GM12872 (cell line): ENCODE measurements at regions not wholly inside any gene's neighbourhood (a gene's known extent, or its start where the extent isn't known, plus 50 kb on each side); places are given as distances from the start of the nearest gene placed in this dataset.

Source experiments
- TF ChIP-seq, protein P1 (sequence below): IDR thresholded peaks from 3 replicates; pipeline ENCODE4 v1.5.1; 2011; ENCODE audit warnings: low read depth, mild to moderate bottlenecking, low read length, moderate library complexity; ENCODE audit not compliant: insufficient read depth

DNA sequence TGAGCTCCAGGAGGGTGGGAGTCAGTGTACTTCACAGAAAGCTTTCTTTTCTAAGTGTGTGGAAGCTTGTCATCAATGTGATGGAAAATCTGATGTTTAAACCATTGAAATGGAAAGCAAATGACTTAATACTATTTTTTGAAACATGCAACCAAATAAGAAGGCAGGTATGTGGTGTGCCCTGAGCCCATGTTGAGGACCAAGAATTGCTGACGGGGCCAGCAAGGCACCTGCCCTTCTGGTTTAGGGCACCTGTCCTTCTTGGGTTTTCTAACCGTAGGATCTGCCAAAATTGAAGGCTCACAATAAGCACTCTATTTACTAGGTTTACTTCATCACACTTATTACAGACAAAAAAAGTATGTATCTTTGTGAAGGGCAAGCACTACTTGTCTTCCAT, 537.7 kb downstream of the SOCS6 start:
- TF ChIP-seq, protein P1, sequence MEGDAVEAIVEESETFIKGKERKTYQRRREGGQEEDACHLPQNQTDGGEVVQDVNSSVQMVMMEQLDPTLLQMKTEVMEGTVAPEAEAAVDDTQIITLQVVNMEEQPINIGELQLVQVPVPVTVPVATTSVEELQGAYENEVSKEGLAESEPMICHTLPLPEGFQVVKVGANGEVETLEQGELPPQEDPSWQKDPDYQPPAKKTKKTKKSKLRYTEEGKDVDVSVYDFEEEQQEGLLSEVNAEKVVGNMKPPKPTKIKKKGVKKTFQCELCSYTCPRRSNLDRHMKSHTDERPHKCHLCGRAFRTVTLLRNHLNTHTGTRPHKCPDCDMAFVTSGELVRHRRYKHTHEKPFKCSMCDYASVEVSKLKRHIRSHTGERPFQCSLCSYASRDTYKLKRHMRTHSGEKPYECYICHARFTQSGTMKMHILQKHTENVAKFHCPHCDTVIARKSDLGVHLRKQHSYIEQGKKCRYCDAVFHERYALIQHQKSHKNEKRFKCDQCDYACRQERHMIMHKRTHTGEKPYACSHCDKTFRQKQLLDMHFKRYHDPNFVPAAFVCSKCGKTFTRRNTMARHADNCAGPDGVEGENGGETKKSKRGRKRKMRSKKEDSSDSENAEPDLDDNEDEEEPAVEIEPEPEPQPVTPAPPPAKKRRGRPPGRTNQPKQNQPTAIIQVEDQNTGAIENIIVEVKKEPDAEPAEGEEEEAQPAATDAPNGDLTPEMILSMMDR = no peak

DNA sequence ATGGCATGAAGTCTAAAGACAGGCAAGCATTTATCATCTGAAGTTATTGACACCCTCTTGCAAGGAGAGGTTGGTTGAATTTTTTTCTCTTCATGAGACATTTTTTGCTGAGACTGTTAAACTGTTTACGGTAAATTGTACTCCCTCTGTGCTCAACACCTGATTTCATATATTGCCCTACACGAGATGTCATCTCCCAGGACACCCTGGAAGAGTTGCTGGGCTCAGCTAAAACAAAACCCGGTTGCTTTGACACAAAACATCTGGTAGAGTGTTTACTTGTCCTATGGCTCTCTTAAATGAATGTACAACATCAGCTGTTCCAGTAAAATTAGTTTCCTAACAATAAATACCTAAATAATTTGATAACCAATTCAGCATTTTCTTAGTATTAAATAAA, 533.8 kb downstream of the SOCS6 start:
- TF ChIP-seq, protein P1 = no peak

DNA sequence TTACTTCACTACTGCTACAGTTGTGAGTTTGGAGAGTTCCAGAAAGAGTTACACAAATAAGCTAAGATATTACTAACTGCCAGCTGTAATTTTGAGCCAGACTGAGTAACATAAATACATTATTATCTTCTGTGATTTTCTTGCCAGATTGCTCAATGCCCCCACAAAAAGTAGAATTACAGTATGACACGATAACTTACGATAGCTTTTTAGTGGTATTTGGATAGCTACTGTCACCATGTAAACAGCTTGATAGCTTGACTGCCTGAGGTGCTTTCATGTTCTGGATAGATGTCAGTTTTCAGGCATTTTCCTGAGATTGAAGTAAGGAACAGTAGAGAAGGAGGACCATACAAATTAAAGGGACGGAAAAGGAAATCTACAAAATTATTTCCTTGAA, 533.3 kb downstream of the SOCS6 start:
- TF ChIP-seq, protein P1 = no peak

DNA sequence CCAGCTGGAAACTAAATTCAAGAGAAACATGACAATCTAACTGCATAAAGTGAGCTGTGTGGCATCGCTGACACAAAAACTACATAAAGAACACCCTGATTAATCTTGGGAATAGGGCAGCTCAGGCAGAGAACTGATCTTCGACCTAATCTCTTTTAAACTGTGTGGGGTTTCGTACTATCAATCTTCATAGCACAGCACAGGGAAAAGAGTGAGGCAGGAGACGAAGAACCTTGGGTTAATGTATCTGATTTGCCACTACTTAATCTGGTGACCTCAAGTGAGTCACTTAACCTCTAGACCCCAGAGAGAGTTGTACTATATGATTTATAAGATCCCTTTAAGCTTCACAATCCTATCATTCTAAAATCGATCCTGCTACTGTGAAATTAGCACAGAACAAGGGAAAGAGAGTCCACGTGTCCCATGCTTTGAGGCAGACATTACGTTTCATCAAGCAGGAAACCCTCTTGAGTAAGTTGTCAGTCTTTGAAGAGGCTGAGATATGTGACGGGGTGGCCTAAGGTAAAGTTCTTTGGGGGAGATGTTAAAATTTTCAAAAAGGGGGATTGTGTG, 519.7 kb downstream of the SOCS6 start:
- TF ChIP-seq, protein P1 = no peak

DNA sequence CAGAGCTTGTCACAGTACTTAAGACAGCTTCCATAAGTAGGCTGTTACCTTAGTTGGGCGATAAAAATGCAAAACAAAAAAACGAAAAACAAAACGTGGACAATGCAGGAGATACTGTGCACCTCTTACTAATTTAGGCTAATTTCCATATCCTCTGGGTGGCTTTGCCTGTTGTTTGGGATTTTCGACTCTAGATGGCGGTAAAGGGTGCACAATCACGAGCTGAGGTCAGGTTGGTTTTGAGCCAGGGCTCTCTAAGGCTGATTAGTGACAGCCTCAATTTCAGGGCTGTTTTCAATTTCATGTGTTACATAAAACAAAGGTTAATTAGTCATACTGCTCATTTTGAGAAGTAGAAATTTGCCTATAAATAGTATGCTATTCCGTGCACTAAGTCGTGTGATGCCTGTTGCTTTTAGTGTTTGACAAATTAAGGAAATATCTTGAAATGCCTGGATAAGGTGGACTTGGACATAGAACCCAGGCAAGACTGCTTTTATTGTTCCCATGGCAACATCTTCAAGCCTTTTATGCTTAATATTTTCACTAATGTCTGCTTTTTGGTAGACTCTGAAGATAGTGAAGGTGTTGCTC, 493.1 kb downstream of the SOCS6 start:
- TF ChIP-seq, protein P1 = peak; percentile 77

DNA sequence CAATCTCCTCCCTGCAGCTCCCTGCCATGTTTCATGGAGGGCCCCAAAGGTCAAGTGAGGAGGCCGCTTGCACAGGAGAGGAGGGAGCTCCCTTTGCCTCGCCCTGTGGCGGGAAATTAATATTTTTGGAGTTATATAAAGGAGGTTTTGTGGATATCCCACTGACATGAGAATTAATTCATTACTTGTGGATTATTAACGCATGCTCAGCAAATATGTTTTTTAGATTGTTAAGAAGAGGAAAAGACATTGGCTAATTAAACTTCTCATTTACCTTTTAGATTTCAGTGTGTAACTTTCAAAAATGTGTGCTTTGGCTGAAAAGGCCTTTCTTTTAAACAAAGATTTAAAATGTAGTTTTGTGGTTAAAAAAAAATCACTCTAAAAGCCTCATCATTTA, 474.0 kb downstream of the SOCS6 start:
- TF ChIP-seq, protein P1 = no peak

DNA sequence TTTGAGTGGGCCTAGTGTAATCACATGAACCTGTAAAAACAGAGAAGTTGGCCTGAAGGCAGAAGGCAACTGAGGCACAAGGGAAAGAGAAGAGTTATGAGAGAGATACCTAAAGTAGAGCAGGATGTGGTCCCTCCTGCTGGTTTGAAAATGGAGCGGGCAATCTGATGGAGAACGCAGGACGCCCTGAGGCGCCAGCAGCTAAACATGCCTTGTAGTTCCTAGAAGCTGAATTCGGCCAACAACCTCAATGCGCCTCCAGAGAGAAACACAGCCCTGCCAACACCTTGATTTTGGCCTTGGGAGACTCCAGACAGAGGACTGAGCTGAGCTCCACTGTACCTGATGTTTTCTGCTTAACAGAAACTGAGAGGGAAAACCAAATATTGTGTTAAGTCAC, 469.9 kb downstream of the SOCS6 start:
- TF ChIP-seq, protein P1 = no peak
